Heart left ventricle (tissue), 13 donors: ENCODE measurements at regions not wholly inside any gene's neighbourhood (a gene's known extent, or its start where the extent isn't known, plus 50 kb on each side); places are given as distances from the start of the nearest gene placed in this dataset.
"Not testable (repeated sequence)": the region's sequence is repeated elsewhere in the genome, so short reads cannot be mapped to it uniquely, and the experiment has no call there.

Experiments
- POLR2A ChIP-seq, 2 donors: fragments of 450-650 bp; IDR thresholded peaks; one replicate each; pipeline ENCODE4 v1.6.1; 2017; ENCODE audit warnings: antibody characterized with exemption in 2 of 2, mild to moderate bottlenecking in 2 of 2, moderate library complexity in 2 of 2
- TF ChIP-seq, protein P1 (sequence below), 12 donors: fragments of 200-600 bp; sonication (generic) in 4 of 12; IDR thresholded peaks; one replicate each; pipeline versions ENCODE4 v1.5.0 to v1.8.0; 2018 to 2022; ENCODE audit warnings: antibody characterized with exemption in 12 of 12, mild to moderate bottlenecking in 5 of 12
- donor health status: ischemic (EF 13 %, LVEDD 7.1; RV severe dilation, severe dysfunction).
- donor health status: DM: no; HTN: yes; CAD: no.
- donor health status: DM: no; HTN: no; CAD: no.
- donor health status: ischemic (EF 25% LVEDD 6.9; RV normal size, moderate dysfunction).
- donor health status: ischemic (EF 25% LVEDD 5.7; RV mildly dilated, moderate dysfunction).
- donor health status: ischemic (EF 35%, LVEDD 5.7; RV mildly dilated, moderate dysfunction).
- donor health status: nonischemic (EF 11% LVEDD 7.7; RV severe dilation, severe dysfunction).
- donor health status: DM: yes; HTN: yes; CAD: no.
- donor health status: PGD.
- donor health status: ischemic (EF 29% LVEDD 5.4; RV normal size, mild dysfunction).
- donor health status: nonischemic (EF 23%, LVEDD 6.1; RV moderate dilation, normal function).

GRCh38 chr7:45289611-45290010, 132.0 kb downstream of the RAMP3 start:
- TF ChIP-seq POLR2A (IDR thresholded peaks at IDR 0.05), result not testable (repeated sequence)
- TF ChIP-seq, protein P1, sequence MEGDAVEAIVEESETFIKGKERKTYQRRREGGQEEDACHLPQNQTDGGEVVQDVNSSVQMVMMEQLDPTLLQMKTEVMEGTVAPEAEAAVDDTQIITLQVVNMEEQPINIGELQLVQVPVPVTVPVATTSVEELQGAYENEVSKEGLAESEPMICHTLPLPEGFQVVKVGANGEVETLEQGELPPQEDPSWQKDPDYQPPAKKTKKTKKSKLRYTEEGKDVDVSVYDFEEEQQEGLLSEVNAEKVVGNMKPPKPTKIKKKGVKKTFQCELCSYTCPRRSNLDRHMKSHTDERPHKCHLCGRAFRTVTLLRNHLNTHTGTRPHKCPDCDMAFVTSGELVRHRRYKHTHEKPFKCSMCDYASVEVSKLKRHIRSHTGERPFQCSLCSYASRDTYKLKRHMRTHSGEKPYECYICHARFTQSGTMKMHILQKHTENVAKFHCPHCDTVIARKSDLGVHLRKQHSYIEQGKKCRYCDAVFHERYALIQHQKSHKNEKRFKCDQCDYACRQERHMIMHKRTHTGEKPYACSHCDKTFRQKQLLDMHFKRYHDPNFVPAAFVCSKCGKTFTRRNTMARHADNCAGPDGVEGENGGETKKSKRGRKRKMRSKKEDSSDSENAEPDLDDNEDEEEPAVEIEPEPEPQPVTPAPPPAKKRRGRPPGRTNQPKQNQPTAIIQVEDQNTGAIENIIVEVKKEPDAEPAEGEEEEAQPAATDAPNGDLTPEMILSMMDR (IDR thresholded peaks at IDR 0.05), result not testable (repeated sequence)
